ENCODE measurements at regions not wholly inside any gene's neighbourhood (a gene's known extent, or its start where the extent isn't known, plus 50 kb on each side); places are given as distances from the start of the nearest gene placed in this dataset.

GRCh38 chr14:104509673-104510072, 69.9 kb upstream of the C14orf180 start:
- Mint-ChIP-seq H3K27me3 (peaks cover 25% of the 10 kb centered on the region), H3K4me3 (no peak overlapping the region), H3K4me1 (no peaks in the 10 kb centered on the region), H3K9me3 (peaks cover 0 to 3% (median 0%) of the 10 kb centered on the region in 7 donors), H3K27ac (no peak overlapping the region), H3K36me3 (no peaks in the 10 kb centered on the region)
- H3K4me1 ChIP-seq (ENCODE audit: control insufficient read depth, insufficient read depth, low read length, poor library complexity, severe bottlenecking) = no peaks in the 10 kb centered on the region
- H3K36me3 ChIP-seq (ENCODE audit: control insufficient read depth, insufficient read depth, low read length) = no peaks in the 10 kb centered on the region
- no peak for ATAC-seq (ENCODE audit: low read depth in 2 of 2)
- DNase-seq = no peak
- H3K27ac ChIP-seq (ENCODE audit: insufficient read depth, low read length, poor library complexity, severe bottlenecking) = no peak overlapping the region
- H3K27me3 ChIP-seq (ENCODE audit: control insufficient read depth, insufficient read depth, low read length) = no peaks in the 10 kb centered on the region
- no peaks in the 10 kb centered on the region for H3K9me3 ChIP-seq (ENCODE audit: control insufficient read depth in 2 of 2, low read length in 2 of 2)
- no peak overlapping the region for H3K4me3 ChIP-seq (ENCODE audit: low read depth, low read length)

- Mint-ChIP-seq H3K36me3 (no peaks in the 10 kb centered on the region), H3K9me3 (peaks cover 0 to 3% (median 0%) of the 10 kb centered on the region in 7 donors), H3K4me3 (no peak overlapping the region), H3K27me3 (peaks cover 25% of the 10 kb centered on the region), H3K4me1 (no peaks in the 10 kb centered on the region), H3K27ac (no peak overlapping the region)
- ATAC-seq (ENCODE audit: low read depth in 2 of 2) (no peak), DNase-seq (no peak)
- no peaks in the 10 kb centered on the region for H3K36me3 ChIP-seq (ENCODE audit: control insufficient read depth, insufficient read depth, low read length)
- H3K4me1 ChIP-seq (ENCODE audit: control insufficient read depth, insufficient read depth, low read length, poor library complexity, severe bottlenecking) = no peaks in the 10 kb centered on the region
- H3K4me3 ChIP-seq (ENCODE audit: low read depth, low read length) = no peak overlapping the region
- no peaks in the 10 kb centered on the region for H3K27me3 ChIP-seq (ENCODE audit: control insufficient read depth, insufficient read depth, low read length)
- no peak overlapping the region for H3K27ac ChIP-seq (ENCODE audit: insufficient read depth, low read length, poor library complexity, severe bottlenecking)
- H3K9me3 ChIP-seq (ENCODE audit: control insufficient read depth in 2 of 2, low read length in 2 of 2) = no peaks in the 10 kb centered on the region
Observed at GRCh38 chr14:104510216-104510615, 69.3 kb upstream of the C14orf180 start.

GRCh38 chr14:104510794-104511611, 68.6 kb upstream of the C14orf180 start:
- no peaks in the 10 kb centered on the region for H3K36me3 ChIP-seq (ENCODE audit: control insufficient read depth, insufficient read depth, low read length)
- H3K4me3 ChIP-seq (ENCODE audit: low read depth, low read length) = no peak overlapping the region
- H3K4me1 ChIP-seq (ENCODE audit: control insufficient read depth, insufficient read depth, low read length, poor library complexity, severe bottlenecking) = no peaks in the 10 kb centered on the region
- no peaks in the 10 kb centered on the region for H3K4me1 Mint-ChIP-seq
- peaks cover 23% of the 10 kb centered on the region for H3K27me3 Mint-ChIP-seq
- ATAC-seq (ENCODE audit: low read depth in 2 of 2) (no peak), DNase-seq (no peak)
- no peaks in the 10 kb centered on the region for H3K36me3 Mint-ChIP-seq
- H3K27ac Mint-ChIP-seq = no peak overlapping the region
- H3K27me3 ChIP-seq (ENCODE audit: control insufficient read depth, insufficient read depth, low read length) = no peaks in the 10 kb centered on the region
- H3K9me3 ChIP-seq (ENCODE audit: control insufficient read depth in 2 of 2, low read length in 2 of 2) = no peaks in the 10 kb centered on the region
- H3K27ac ChIP-seq (ENCODE audit: insufficient read depth, low read length, poor library complexity, severe bottlenecking) = no peak overlapping the region
- H3K9me3 Mint-ChIP-seq = peaks cover 0 to 3% (median 0%) of the 10 kb centered on the region in 7 donors
- no peak overlapping the region for H3K4me3 Mint-ChIP-seq

- no peak overlapping the region for H3K4me3 Mint-ChIP-seq
- no peaks in the 10 kb centered on the region for H3K36me3 Mint-ChIP-seq
- no peak for ATAC-seq (ENCODE audit: low read depth in 2 of 2)
- Histone ChIP-seq H3K4me3 (ENCODE audit: low read depth, low read length) (no peak overlapping the region), H3K36me3 (ENCODE audit: control insufficient read depth, insufficient read depth, low read length) (no peaks in the 10 kb centered on the region), H3K27me3 (ENCODE audit: control insufficient read depth, insufficient read depth, low read length) (no peaks in the 10 kb centered on the region), H3K9me3 (ENCODE audit: control insufficient read depth in 2 of 2, low read length in 2 of 2) (peaks cover 0 to 7% of the 10 kb centered on the region in 2 experiments), H3K4me1 (ENCODE audit: control insufficient read depth, insufficient read depth, low read length, poor library complexity, severe bottlenecking) (no peaks in the 10 kb centered on the region), H3K27ac (ENCODE audit: insufficient read depth, low read length, poor library complexity, severe bottlenecking) (no peak overlapping the region)
- H3K27ac Mint-ChIP-seq = no peak overlapping the region
- DNase-seq = no peak
- no peaks in the 10 kb centered on the region for H3K4me1 Mint-ChIP-seq
- H3K9me3 Mint-ChIP-seq = peaks cover 0 to 10% (median 0%) of the 10 kb centered on the region in 7 donors
- peaks cover 17% of the 10 kb centered on the region for H3K27me3 Mint-ChIP-seq
Observed at GRCh38 chr14:104512061-104512460, 67.5 kb upstream of the C14orf180 start.

GRCh38 chr14:104512771-104513640, 66.6 kb upstream of the C14orf180 start:
- H3K9me3 Mint-ChIP-seq = peaks cover 0 to 13% (median 0%) of the 10 kb centered on the region in 7 donors
- no peaks in the 10 kb centered on the region for H3K36me3 Mint-ChIP-seq
- Histone ChIP-seq H3K36me3 (ENCODE audit: control insufficient read depth, insufficient read depth, low read length) (no peaks in the 10 kb centered on the region), H3K9me3 (ENCODE audit: control insufficient read depth in 2 of 2, low read length in 2 of 2) (peaks cover 3 to 7% of the 10 kb centered on the region in 2 experiments), H3K27ac (ENCODE audit: insufficient read depth, low read length, poor library complexity, severe bottlenecking) (no peak overlapping the region), H3K4me3 (ENCODE audit: low read depth, low read length) (no peak overlapping the region), H3K27me3 (ENCODE audit: control insufficient read depth, insufficient read depth, low read length) (no peaks in the 10 kb centered on the region), H3K4me1 (ENCODE audit: control insufficient read depth, insufficient read depth, low read length, poor library complexity, severe bottlenecking) (no peaks in the 10 kb centered on the region)
- peaks cover 15% of the 10 kb centered on the region for H3K27me3 Mint-ChIP-seq
- H3K4me1 Mint-ChIP-seq = no peaks in the 10 kb centered on the region
- DNase-seq = no peak
- no peak overlapping the region for H3K4me3 Mint-ChIP-seq
- no peak overlapping the region for H3K27ac Mint-ChIP-seq
- ATAC-seq (ENCODE audit: low read depth in 2 of 2) = no peak

- Mint-ChIP-seq H3K4me1 (no peaks in the 10 kb centered on the region), H3K36me3 (no peaks in the 10 kb centered on the region), H3K4me3 (no peak overlapping the region), H3K27ac (no peak overlapping the region), H3K9me3 (peaks cover 0 to 13% (median 0%) of the 10 kb centered on the region in 7 donors), H3K27me3 (peaks cover 12% of the 10 kb centered on the region)
- DNase-seq = no peak
- Histone ChIP-seq H3K27ac (ENCODE audit: insufficient read depth, low read length, poor library complexity, severe bottlenecking) (no peak overlapping the region), H3K36me3 (ENCODE audit: control insufficient read depth, insufficient read depth, low read length) (no peaks in the 10 kb centered on the region), H3K9me3 (ENCODE audit: control insufficient read depth in 2 of 2, low read length in 2 of 2) (peaks cover 3 to 7% of the 10 kb centered on the region in 2 experiments), H3K27me3 (ENCODE audit: control insufficient read depth, insufficient read depth, low read length) (no peaks in the 10 kb centered on the region), H3K4me1 (ENCODE audit: control insufficient read depth, insufficient read depth, low read length, poor library complexity, severe bottlenecking) (no peaks in the 10 kb centered on the region), H3K4me3 (ENCODE audit: low read depth, low read length) (no peak overlapping the region)
- no peak for ATAC-seq (ENCODE audit: low read depth in 2 of 2)
Observed at GRCh38 chr14:104513641-104514046, 65.9 kb upstream of the C14orf180 start.

- H3K4me1 ChIP-seq (ENCODE audit: control insufficient read depth, insufficient read depth, low read length, poor library complexity, severe bottlenecking) = no peaks in the 10 kb centered on the region
- H3K9me3 Mint-ChIP-seq = peaks cover 0 to 13% (median 0%) of the 10 kb centered on the region in 7 donors
- no peaks in the 10 kb centered on the region for H3K4me1 Mint-ChIP-seq
- no peak for DNase-seq
- no peaks in the 10 kb centered on the region for H3K36me3 ChIP-seq (ENCODE audit: control insufficient read depth, insufficient read depth, low read length)
- peaks cover 7% of the 10 kb centered on the region for H3K27me3 Mint-ChIP-seq
- no peaks in the 10 kb centered on the region for H3K27me3 ChIP-seq (ENCODE audit: control insufficient read depth, insufficient read depth, low read length)
- no peak overlapping the region for H3K27ac ChIP-seq (ENCODE audit: insufficient read depth, low read length, poor library complexity, severe bottlenecking)
- H3K9me3 ChIP-seq (ENCODE audit: control insufficient read depth in 2 of 2, low read length in 2 of 2) = peaks cover 3 to 7% of the 10 kb centered on the region in 2 experiments
- no peak for ATAC-seq (ENCODE audit: low read depth in 2 of 2)
- H3K36me3 Mint-ChIP-seq = no peaks in the 10 kb centered on the region
- no peak overlapping the region for H3K27ac Mint-ChIP-seq
- H3K4me3 ChIP-seq (ENCODE audit: low read depth, low read length) = no peak overlapping the region
- H3K4me3 Mint-ChIP-seq = no peak overlapping the region
Observed at GRCh38 chr14:104514156-104514848, 65.3 kb upstream of the C14orf180 start.
